Lung (tissue), 11 donors: ENCODE measurements at regions not wholly inside any gene's neighbourhood (a gene's known extent, or its start where the extent isn't known, plus 50 kb on each side); places are given as distances from the start of the nearest gene placed in this dataset.

Source experiments
- ATAC-seq: fragments of 200-7000 bp; cut with Tn5 transposase; one replicate; pipeline ENCODE4 v1.9.1; 2020; ENCODE audit warnings: moderate number of reproducible peaks; ENCODE audit not compliant: insufficient read depth, low FRiP score
- DNase-seq, 3 donors: peaks; one replicate each; pipeline ENCODE4 v3.0.0-alpha.2; 2013 to 2017
- H3K27ac ChIP-seq, 2 donors: one replicate each; pipeline ENCODE4 v1.5.1; 2013; ENCODE audit warnings: mild to moderate bottlenecking in 2 of 2, moderate library complexity in 2 of 2, control low read depth in 1 of 2, inconsistent platforms in 1 of 2, low read depth in 1 of 2, low read length in 1 of 2
- H3K27me3 ChIP-seq, 3 donors: one replicate each; pipeline ENCODE4 v1.5.1; 2013; ENCODE audit warnings: low read length in 2 of 3; ENCODE audit not compliant: control insufficient read depth in 3 of 3, insufficient read depth in 3 of 3
- H3K36me3 ChIP-seq, 4 donors: one replicate each; pipeline ENCODE4 v1.5.1; 2013; ENCODE audit warnings: low read length in 4 of 4, mild to moderate bottlenecking in 1 of 4, moderate library complexity in 1 of 4; ENCODE audit not compliant: control insufficient read depth in 4 of 4, insufficient read depth in 4 of 4
- H3K4me1 ChIP-seq, 5 donors: one replicate each; pipeline ENCODE4 v1.5.1; 2013; ENCODE audit warnings: low read length in 5 of 5, mild to moderate bottlenecking in 2 of 5, moderate library complexity in 1 of 5; ENCODE audit not compliant: control insufficient read depth in 5 of 5, insufficient read depth in 5 of 5
- H3K4me3 ChIP-seq: one replicate; pipeline ENCODE4 v1.5.1; 2013; ENCODE audit warnings: mild to moderate bottlenecking, control low read depth, moderate library complexity
- H3K9ac ChIP-seq, 2 donors: one replicate each; pipeline ENCODE4 v1.5.1; 2013; ENCODE audit warnings: low read length in 2 of 2, control low read depth in 1 of 2; ENCODE audit not compliant: insufficient read depth in 1 of 2
- H3K9me3 ChIP-seq, 4 donors: one replicate each; pipeline ENCODE4 v1.5.1; 2013; ENCODE audit warnings: low read length in 3 of 4, mild to moderate bottlenecking in 1 of 4, moderate library complexity in 1 of 4; ENCODE audit not compliant: control insufficient read depth in 4 of 4, insufficient read depth in 3 of 4
- CTCF ChIP-seq: IDR thresholded peaks from 2 replicates; pipeline ENCODE4 v1.5.1; 2012; ENCODE audit warnings: mild to moderate bottlenecking; ENCODE audit errors: control extremely low read depth, extremely low read depth
- WGBS, 2 donors: extraction: QIAGEN DNeasy Blood & Tissue Kit; methylation state at CpG; one replicate each; pipeline ENCODE4 v1.1.7; 2013; 5-methylcytosine and 5-hydroxymethylcytosine counted together
- donor health status: control.
- donor health status: control.
- donor health status: Bipolar disorder and iron deficiency.
- donor health status: healthy.
- donor health status: DM: yes; HTN: yes; CAD: no.

GRCh38 chr3:109553591-109554371 lies 216.4 kb upstream of the DPPA4 start:
- DNase-seq (peak in 1 of 3 donors; percentile 37), ATAC-seq (no peak)
- 49 to 62% methylated on average over 4 of the region's 4 CpGs for WGBS, 2 donors
- TF ChIP-seq CTCF: no peak
- H3K27me3 ChIP-seq: no peaks in the 10 kb centered on the region
- no peak overlapping the region for H3K9ac ChIP-seq
- H3K4me1 ChIP-seq: no peaks in the 10 kb centered on the region
- H3K9me3 ChIP-seq: peaks cover 0 to 2% (median 0%) of the 10 kb centered on the region in 4 donors
- no peak overlapping the region for H3K27ac ChIP-seq
- no peak overlapping the region for H3K4me3 ChIP-seq
- H3K36me3 ChIP-seq: no peaks in the 10 kb centered on the region

- no peaks in the 10 kb centered on the region for H3K27me3 ChIP-seq
- no peak overlapping the region for H3K27ac ChIP-seq
- peaks cover 0 to 6% (median 0%) of the 10 kb centered on the region in 4 donors for H3K9me3 ChIP-seq
- H3K9ac ChIP-seq: no peak overlapping the region
- no peak overlapping the region for H3K4me3 ChIP-seq
- ATAC-seq (no peak), DNase-seq (no peak)
- no peak for TF ChIP-seq CTCF
- no peaks in the 10 kb centered on the region for H3K36me3 ChIP-seq
- WGBS, 2 donors: 92 to 95% methylated on average over 1 of the region's 1 CpG
- no peaks in the 10 kb centered on the region for H3K4me1 ChIP-seq
Observed at GRCh38 chr3:109559389-109559788, 222.0 kb upstream of the DPPA4 start.

- 64 to 71% methylated on average over 7 of the region's 7 CpGs for WGBS, 2 donors
- Histone ChIP-seq H3K4me1 (no peaks in the 10 kb centered on the region), H3K9ac (no peak overlapping the region), H3K4me3 (no peak overlapping the region), H3K27ac (no peak overlapping the region), H3K27me3 (no peaks in the 10 kb centered on the region), H3K36me3 (no peaks in the 10 kb centered on the region), H3K9me3 (peaks cover 0 to 6% (median 0%) of the 10 kb centered on the region in 4 donors)
- ATAC-seq (no peak), DNase-seq (no peak)
- TF ChIP-seq CTCF: no peak
Observed at GRCh38 chr3:109563149-109563548, 225.8 kb upstream of the DPPA4 start.
